Activated CD4-positive, alpha-beta T cell treated with anti-CD3 and anti-CD28 coated beads, Interleukin-2, amount 10 ng/mL, durations not matched to agents 7 days and 5 days (primary cell): ENCODE measurements at regions not wholly inside any gene's neighbourhood (a gene's known extent, or its start where the extent isn't known, plus 50 kb on each side); places are given as distances from the start of the nearest gene placed in this dataset.

Experiments
- CTCF ChIA-PET: fragments of 350-600 bp; sonication (Branson Sonifier 250); formaldehyde crosslinking; loops from one replicate; lab custom pipeline; 2021; ENCODE audit warnings: antibody characterized with exemption; lab: Charles Lee
- POLR2A ChIA-PET: fragments of 350-600 bp; sonication (Branson Sonifier 250); formaldehyde crosslinking; loops from one replicate; lab custom pipeline; 2021; ENCODE audit warnings: antibody characterized with exemption; lab: Charles Lee
- DNase-seq: peaks from one replicate; pipeline ENCODE4 v3.0.0-alpha.2; 2020
- H3K27ac Mint-ChIP-seq: one replicate; pipeline ENCODE4 v1.8.0; 2021; ENCODE audit warnings: mild to moderate bottlenecking, moderate library complexity, mixed read lengths
- H3K27me3 Mint-ChIP-seq: one replicate; pipeline ENCODE4 v1.8.0; 2021; ENCODE audit warnings: mixed read lengths
- H3K36me3 Mint-ChIP-seq: one replicate; pipeline ENCODE4 v1.8.0; 2021; ENCODE audit warnings: low read depth, mixed read lengths
- H3K4me1 Mint-ChIP-seq: one replicate; pipeline ENCODE4 v1.8.0; 2021; ENCODE audit warnings: mixed read lengths
- H3K4me3 Mint-ChIP-seq: one replicate; pipeline ENCODE4 v1.8.0; 2021; ENCODE audit warnings: mild to moderate bottlenecking, moderate library complexity, mixed read lengths
- H3K9me3 Mint-ChIP-seq: one replicate; pipeline ENCODE4 v1.8.0; 2021; ENCODE audit warnings: mixed read lengths

- no peak overlapping the region for H3K4me3 Mint-ChIP-seq
- ChIA-PET POLR2A (no interaction called here), CTCF (no interaction called here)
- DNase-seq: no peak
- H3K27me3 Mint-ChIP-seq: peaks cover 2% of the 10 kb centered on the region
- H3K27ac Mint-ChIP-seq: no peak overlapping the region
- H3K4me1 Mint-ChIP-seq: no peaks in the 10 kb centered on the region
- H3K9me3 Mint-ChIP-seq: no peaks in the 10 kb centered on the region
- no peaks in the 10 kb centered on the region for H3K36me3 Mint-ChIP-seq
Measured at GRCh38 chr11:103637295-103637694, 399.1 kb upstream of the DDI1 start.

- no peaks in the 10 kb centered on the region for H3K9me3 Mint-ChIP-seq
- ChIA-PET CTCF (no interaction called here), POLR2A (no interaction called here)
- DNase-seq: no peak
- no peaks in the 10 kb centered on the region for H3K36me3 Mint-ChIP-seq
- H3K4me1 Mint-ChIP-seq: no peaks in the 10 kb centered on the region
- no peak overlapping the region for H3K4me3 Mint-ChIP-seq
- no peak overlapping the region for H3K27ac Mint-ChIP-seq
- peaks cover 2% of the 10 kb centered on the region for H3K27me3 Mint-ChIP-seq
Measured at GRCh38 chr11:103637831-103638230, 398.6 kb upstream of the DDI1 start.

GRCh38 chr11:103644676-103645075 is 391.8 kb upstream of the DDI1 start:
- no peak overlapping the region for H3K27ac Mint-ChIP-seq
- H3K4me1 Mint-ChIP-seq: no peaks in the 10 kb centered on the region
- DNase-seq: no peak
- no peaks in the 10 kb centered on the region for H3K27me3 Mint-ChIP-seq
- ChIA-PET POLR2A (no interaction called here), CTCF (no interaction called here)
- no peaks in the 10 kb centered on the region for H3K36me3 Mint-ChIP-seq
- no peaks in the 10 kb centered on the region for H3K9me3 Mint-ChIP-seq
- no peak overlapping the region for H3K4me3 Mint-ChIP-seq

- H3K27ac Mint-ChIP-seq: no peak overlapping the region
- H3K4me3 Mint-ChIP-seq: no peak overlapping the region
- H3K4me1 Mint-ChIP-seq: no peaks in the 10 kb centered on the region
- ChIA-PET CTCF (no interaction called here), POLR2A (no interaction called here)
- H3K27me3 Mint-ChIP-seq: no peaks in the 10 kb centered on the region
- H3K36me3 Mint-ChIP-seq: no peaks in the 10 kb centered on the region
- no peaks in the 10 kb centered on the region for H3K9me3 Mint-ChIP-seq
- DNase-seq: no peak
Measured at GRCh38 chr11:103648054-103648453, 388.4 kb upstream of the DDI1 start.

- Mint-ChIP-seq H3K9me3 (no peaks in the 10 kb centered on the region), H3K4me1 (no peaks in the 10 kb centered on the region), H3K4me3 (no peak overlapping the region), H3K36me3 (no peaks in the 10 kb centered on the region), H3K27ac (no peak overlapping the region), H3K27me3 (no peaks in the 10 kb centered on the region)
- ChIA-PET POLR2A (no interaction called here), CTCF (no interaction called here)
- DNase-seq: no peak
Measured at GRCh38 chr11:103648670-103649400, 387.6 kb upstream of the DDI1 start.

- CTCF ChIA-PET: no interaction called here
- Mint-ChIP-seq H3K9me3 (no peaks in the 10 kb centered on the region), H3K36me3 (no peaks in the 10 kb centered on the region), H3K27me3 (no peaks in the 10 kb centered on the region), H3K4me1 (no peaks in the 10 kb centered on the region), H3K27ac (no peak overlapping the region), H3K4me3 (no peak overlapping the region)
- no peak for DNase-seq
- POLR2A ChIA-PET: no interaction called here
Measured at GRCh38 chr11:103649401-103649895, 387.0 kb upstream of the DDI1 start.

GRCh38 chr11:103650330-103650729 is 386.1 kb upstream of the DDI1 start:
- Mint-ChIP-seq H3K27ac (no peak overlapping the region), H3K27me3 (no peaks in the 10 kb centered on the region), H3K4me3 (no peak overlapping the region), H3K9me3 (no peaks in the 10 kb centered on the region), H3K4me1 (no peaks in the 10 kb centered on the region), H3K36me3 (no peaks in the 10 kb centered on the region)
- DNase-seq: no peak
- CTCF ChIA-PET: no interaction called here
- POLR2A ChIA-PET: no interaction called here

- H3K4me1 Mint-ChIP-seq: no peaks in the 10 kb centered on the region
- H3K27ac Mint-ChIP-seq: no peak overlapping the region
- H3K9me3 Mint-ChIP-seq: no peaks in the 10 kb centered on the region
- ChIA-PET POLR2A (no interaction called here), CTCF (no interaction called here)
- no peak for DNase-seq
- no peak overlapping the region for H3K4me3 Mint-ChIP-seq
- H3K36me3 Mint-ChIP-seq: no peaks in the 10 kb centered on the region
- no peaks in the 10 kb centered on the region for H3K27me3 Mint-ChIP-seq
Measured at GRCh38 chr11:103651341-103651998, 385.0 kb upstream of the DDI1 start.

GRCh38 chr11:103652013-103652412 is 384.4 kb upstream of the DDI1 start:
- no peaks in the 10 kb centered on the region for H3K4me1 Mint-ChIP-seq
- no peak overlapping the region for H3K27ac Mint-ChIP-seq
- ChIA-PET CTCF (no interaction called here), POLR2A (no interaction called here)
- H3K4me3 Mint-ChIP-seq: no peak overlapping the region
- no peak for DNase-seq
- no peaks in the 10 kb centered on the region for H3K9me3 Mint-ChIP-seq
- no peaks in the 10 kb centered on the region for H3K27me3 Mint-ChIP-seq
- no peaks in the 10 kb centered on the region for H3K36me3 Mint-ChIP-seq

GRCh38 chr11:103656382-103656781 is 380.1 kb upstream of the DDI1 start:
- Mint-ChIP-seq H3K27me3 (no peaks in the 10 kb centered on the region), H3K36me3 (no peaks in the 10 kb centered on the region), H3K4me3 (no peak overlapping the region), H3K4me1 (no peaks in the 10 kb centered on the region), H3K9me3 (no peaks in the 10 kb centered on the region), H3K27ac (no peak overlapping the region)
- POLR2A ChIA-PET: no interaction called here
- no peak for DNase-seq
- CTCF ChIA-PET: no interaction called here

- Mint-ChIP-seq H3K27me3 (no peaks in the 10 kb centered on the region), H3K4me3 (no peak overlapping the region), H3K4me1 (no peaks in the 10 kb centered on the region), H3K27ac (no peak overlapping the region), H3K9me3 (no peaks in the 10 kb centered on the region), H3K36me3 (no peaks in the 10 kb centered on the region)
- no peak for DNase-seq
- POLR2A ChIA-PET: no interaction called here
- CTCF ChIA-PET: no interaction called here
Measured at GRCh38 chr11:103659206-103659618, 377.2 kb upstream of the DDI1 start.

GRCh38 chr11:103659743-103660142 is 376.7 kb upstream of the DDI1 start:
- no peak overlapping the region for H3K27ac Mint-ChIP-seq
- ChIA-PET POLR2A (no interaction called here), CTCF (no interaction called here)
- no peak overlapping the region for H3K4me3 Mint-ChIP-seq
- H3K4me1 Mint-ChIP-seq: no peaks in the 10 kb centered on the region
- no peaks in the 10 kb centered on the region for H3K9me3 Mint-ChIP-seq
- no peak for DNase-seq
- H3K27me3 Mint-ChIP-seq: no peaks in the 10 kb centered on the region
- H3K36me3 Mint-ChIP-seq: no peaks in the 10 kb centered on the region

- no peaks in the 10 kb centered on the region for H3K36me3 Mint-ChIP-seq
- H3K4me1 Mint-ChIP-seq: no peaks in the 10 kb centered on the region
- H3K4me3 Mint-ChIP-seq: no peak overlapping the region
- ChIA-PET POLR2A (no interaction called here), CTCF (no interaction called here)
- H3K27ac Mint-ChIP-seq: no peak overlapping the region
- DNase-seq: no peak
- H3K9me3 Mint-ChIP-seq: no peaks in the 10 kb centered on the region
- no peaks in the 10 kb centered on the region for H3K27me3 Mint-ChIP-seq
Measured at GRCh38 chr11:103661185-103661584, 375.3 kb upstream of the DDI1 start.

- Mint-ChIP-seq H3K9me3 (no peaks in the 10 kb centered on the region), H3K27ac (no peak overlapping the region), H3K4me1 (no peaks in the 10 kb centered on the region), H3K4me3 (no peak overlapping the region), H3K27me3 (no peaks in the 10 kb centered on the region), H3K36me3 (no peaks in the 10 kb centered on the region)
- POLR2A ChIA-PET: no interaction called here
- DNase-seq: no peak
- CTCF ChIA-PET: no interaction called here
Measured at GRCh38 chr11:103661991-103662390, 374.4 kb upstream of the DDI1 start.
